ENCODE measurements at regions not wholly inside any gene's neighbourhood (a gene's known extent, or its start where the extent isn't known, plus 50 kb on each side); places are given as distances from the start of the nearest gene placed in this dataset.

- TF ChIP-seq EP300 (IDR thresholded peaks at IDR 0.05; ENCODE audit: borderline replicate concordance) (no peak), TEAD4 (IDR thresholded peaks at IDR 0.05) (no peak), CREB1 (IDR thresholded peaks at IDR 0.05; ENCODE audit: low read depth) (no peak), CEBPB (IDR thresholded peaks at IDR 0.05) (no peak), RAD21 (IDR thresholded peaks at IDR 0.05; ENCODE audit: low read depth) (no peak), TAF1 (IDR thresholded peaks at IDR 0.05; ENCODE audit: low read depth) (no peak), REST (IDR thresholded peaks at IDR 0.05; ENCODE audit: low read depth) (peak; percentile 69), EGR1 (IDR thresholded peaks at IDR 0.05) (no peak), ZBTB7A (IDR thresholded peaks at IDR 0.05; ENCODE audit: low read depth) (no peak)
- TF ChIP-seq, protein P1, sequence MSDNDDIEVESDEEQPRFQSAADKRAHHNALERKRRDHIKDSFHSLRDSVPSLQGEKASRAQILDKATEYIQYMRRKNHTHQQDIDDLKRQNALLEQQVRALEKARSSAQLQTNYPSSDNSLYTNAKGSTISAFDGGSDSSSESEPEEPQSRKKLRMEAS (IDR thresholded peaks at IDR 0.05) = no peak
Observed at GRCh38 chr5:17413691-17414090, 84.3 kb upstream of the TAF11L2 start.

All from Ishikawa (cell line).